ENCODE measurements at regions not wholly inside any gene's neighbourhood (a gene's known extent, or its start where the extent isn't known, plus 50 kb on each side); places are given as distances from the start of the nearest gene placed in this dataset.

GRCh38 chr10:20971901-20972300 is 74.8 kb upstream of the NEBL start:
- in situ Hi-C loops (cut with MboI; ENCODE audit: low pct_unique_long_range_greater_than_20kb, low sequenced_read_pairs, unreplicated experiment) = no loop called here
- DNase-seq (ENCODE audit: low spot score) = no peak
- TF ChIP-seq CTCF (IDR thresholded peaks at IDR 0.05; ENCODE audit: extremely low read depth, insufficient read depth, missing control alignments) = no peak

GRCh38 chr10:20970708-20971107 is 73.6 kb upstream of the NEBL start:
- in situ Hi-C loops (cut with MboI; ENCODE audit: low pct_unique_long_range_greater_than_20kb, low sequenced_read_pairs, unreplicated experiment) = no loop called here
- DNase-seq (ENCODE audit: low spot score) = peak; percentile 19
- no peak for TF ChIP-seq CTCF (IDR thresholded peaks at IDR 0.05; ENCODE audit: extremely low read depth, insufficient read depth, missing control alignments)

- in situ Hi-C loops (cut with MboI; ENCODE audit: low pct_unique_long_range_greater_than_20kb, low sequenced_read_pairs, unreplicated experiment) = no loop called here
These were observed 72.9 kb upstream of the NEBL start for GRCh38 chr10:20970044-20970443.

GRCh38 chr10:20966426-20966825 is 69.3 kb upstream of the NEBL start:
- TF ChIP-seq CTCF (IDR thresholded peaks at IDR 0.05; ENCODE audit: extremely low read depth, insufficient read depth, missing control alignments) = no peak
- DNase-seq (ENCODE audit: low spot score) = no peak
- in situ Hi-C loops (cut with MboI; ENCODE audit: low pct_unique_long_range_greater_than_20kb, low sequenced_read_pairs, unreplicated experiment) = no loop called here

More at GRCh38 chr10:20970044-20970443, 72.9 kb upstream of the NEBL start:
- TF ChIP-seq CTCF (IDR thresholded peaks at IDR 0.05; ENCODE audit: extremely low read depth, insufficient read depth, missing control alignments) = no peak
- DNase-seq (ENCODE audit: low spot score) = no peak

- in situ Hi-C loops (cut with MboI; ENCODE audit: low pct_unique_long_range_greater_than_20kb, low sequenced_read_pairs, unreplicated experiment) = no loop called here
- TF ChIP-seq CTCF (IDR thresholded peaks at IDR 0.05; ENCODE audit: extremely low read depth, insufficient read depth, missing control alignments) = no peak
- no peak for DNase-seq (ENCODE audit: low spot score)
These were observed 66.8 kb upstream of the NEBL start for GRCh38 chr10:20963721-20964595.

- no peak for TF ChIP-seq CTCF (IDR thresholded peaks at IDR 0.05; ENCODE audit: extremely low read depth, insufficient read depth, missing control alignments)
- in situ Hi-C loops (cut with MboI; ENCODE audit: low pct_unique_long_range_greater_than_20kb, low sequenced_read_pairs, unreplicated experiment) = no loop called here
- DNase-seq (ENCODE audit: low spot score) = no peak
These were observed 65.9 kb upstream of the NEBL start for GRCh38 chr10:20963056-20963455.

Measured in GM13977 (cell line).